Psoas muscle (tissue), 7 donors: ENCODE measurements at regions not wholly inside any gene's neighbourhood (a gene's known extent, or its start where the extent isn't known, plus 50 kb on each side); places are given as distances from the start of the nearest gene placed in this dataset.

Source experiments
- ATAC-seq, 4 donors: fragments of 200-7000 bp; cut with Tn5 transposase; one replicate each; pipeline ENCODE4 v1.9.1; 2020; ENCODE audit warnings: moderate library complexity in 3 of 4, mild to moderate bottlenecking in 2 of 4
- DNase-seq, 2 donors: peaks; one replicate each; pipeline ENCODE4 v3.0.0-alpha.2; 2020
- H3K27ac ChIP-seq: fragments of 200-600 bp; one replicate; pipeline ENCODE4 v1.8.0; 2022
- H3K27me3 ChIP-seq, 3 donors: fragments of 200-600 bp in 1 of 3; one replicate each; pipeline versions ENCODE4 v1.6.1 to v1.8.0; 2013 to 2022; ENCODE audit warnings: low read length in 2 of 3, mild to moderate bottlenecking in 2 of 3, moderate library complexity in 1 of 3; ENCODE audit not compliant: insufficient read depth in 3 of 3
- H3K36me3 ChIP-seq, 2 donors: fragments of 200-600 bp in 1 of 2; one replicate each; pipeline versions ENCODE4 v1.6.1 to v1.8.0; 2013 to 2022; ENCODE audit warnings: low read depth in 1 of 2, mild to moderate bottlenecking in 1 of 2, moderate library complexity in 1 of 2; ENCODE audit not compliant: insufficient read depth in 1 of 2
- H3K4me1 ChIP-seq: fragments of 200-600 bp; one replicate; pipeline ENCODE4 v1.8.0; 2022
- H3K4me3 ChIP-seq: fragments of 200-600 bp; one replicate; pipeline ENCODE4 v1.8.0; 2022; ENCODE audit warnings: mild to moderate bottlenecking
- H3K9me3 ChIP-seq: fragments of 200-600 bp; one replicate; pipeline ENCODE4 v1.8.0; 2022
- CTCF ChIP-seq: fragments of 200-600 bp; IDR thresholded peaks from one replicate; pipeline ENCODE4 v1.8.0; 2022; ENCODE audit warnings: antibody characterized with exemption
- WGBS, 3 donors: extraction: QIAGEN DNeasy Blood & Tissue Kit; methylation state at CpG; one replicate each; pipeline versions ENCODE4 v1.1.6 to v1.1.7; 2013; 5-methylcytosine and 5-hydroxymethylcytosine counted together
- intact Hi-C, 2 donors: fragments of 100-400 bp; cut with DNase I; formaldehyde crosslinking; loops; one replicate each; pipeline versions ENCODE4 v1.11.0 to v1.14.2; 2022
- donor health status: healthy with polysubstance abuse.
- donor health status: DM: no; HTN: no; CAD: no; lungs with moderate emphysema.
- donor health status: Bipolar disorder and iron deficiency.
- donor health status: healthy.
- donor health status: DM: yes; HTN: yes; CAD: no.
- donor health status: DM: no; HTN: no; CAD: no.
- donor health status: DM: yes; HTN: yes; CAD: no.

GRCh38 chr15:69712991-69713390, 260.4 kb downstream of the RPLP1 start:
- WGBS, 3 donors, result 84 to 89% (median 86%) methylated on average over 2 of the region's 2 CpGs
- H3K27ac ChIP-seq, result no peak overlapping the region

GRCh38 chr15:69713726-69714559, 261.3 kb downstream of the RPLP1 start:
- Histone ChIP-seq H3K27me3 (no peaks in the 10 kb centered on the region), H3K9me3 (no peaks in the 10 kb centered on the region), H3K4me3 (no peak overlapping the region), H3K36me3 (no peaks in the 10 kb centered on the region), H3K4me1 (no peaks in the 10 kb centered on the region), H3K27ac (no peak overlapping the region)
- no peak for DNase-seq
- no peak for TF ChIP-seq CTCF
- intact Hi-C loops, result no loop called here
- no peak for ATAC-seq
- 84 to 87% (median 87%) methylated on average over 9 of the region's 9 CpGs for WGBS, 3 donors

More at GRCh38 chr15:69712991-69713390, 260.4 kb downstream of the RPLP1 start:
- Histone ChIP-seq H3K4me3 (no peak overlapping the region), H3K4me1 (no peaks in the 10 kb centered on the region), H3K36me3 (no peaks in the 10 kb centered on the region), H3K9me3 (peaks cover 3% of the 10 kb centered on the region), H3K27me3 (no peaks in the 10 kb centered on the region)
- intact Hi-C loops, result no loop called here
- ATAC-seq (no peak), DNase-seq (no peak)
- no peak for TF ChIP-seq CTCF

DNA sequence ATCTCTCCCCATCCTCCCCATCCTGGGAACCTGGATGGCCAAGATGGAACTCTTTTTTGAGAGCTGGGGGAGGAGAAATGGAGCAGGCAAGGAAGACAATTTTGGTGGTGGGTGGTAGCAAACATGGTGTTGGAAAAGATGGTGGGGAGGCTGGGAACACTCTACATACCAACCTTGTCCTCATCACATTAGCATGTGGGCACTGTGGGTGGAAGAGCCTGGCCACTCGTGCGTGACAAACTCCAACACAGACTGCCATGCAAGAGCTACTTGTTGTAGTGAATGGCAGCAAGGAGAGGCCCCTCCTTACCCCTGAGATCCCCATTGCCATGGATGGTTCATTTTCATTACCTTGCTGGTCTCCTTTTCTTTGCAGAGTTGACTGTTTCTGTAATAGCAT, 262.6 kb downstream of the RPLP1 start:
- whole genome bisulfite sequencing, 3 donors, result 43 to 85% (median 65%) methylated on average over 2 of the region's 2 CpGs
- DNase-seq (no peak), ATAC-seq (no peak)
- Histone ChIP-seq H3K4me1 (no peaks in the 10 kb centered on the region), H3K36me3 (no peaks in the 10 kb centered on the region), H3K9me3 (no peaks in the 10 kb centered on the region), H3K27ac (no peak overlapping the region), H3K4me3 (no peak overlapping the region), H3K27me3 (no peaks in the 10 kb centered on the region)
- no peak for TF ChIP-seq CTCF
- intact Hi-C loops, result no loop called here

DNA sequence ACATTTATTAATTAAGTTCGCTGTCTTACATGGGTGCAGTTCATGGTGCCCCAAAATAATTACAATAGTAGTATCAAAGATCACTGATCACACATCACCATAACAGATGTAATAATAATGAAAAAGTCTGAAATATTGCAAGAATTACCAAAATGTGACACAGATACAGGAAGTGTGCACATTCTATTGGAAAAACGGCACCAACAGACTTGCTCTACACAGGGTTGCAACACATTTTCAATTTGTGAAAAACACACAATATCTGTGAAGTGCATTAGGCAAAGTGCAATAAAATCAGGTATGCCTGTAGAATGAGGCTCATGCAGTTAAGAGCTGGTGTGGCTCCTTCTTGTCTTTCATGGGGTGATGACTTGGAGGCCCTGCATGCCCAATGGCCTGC, 265.8 kb downstream of the RPLP1 start:
- Histone ChIP-seq H3K27me3 (no peaks in the 10 kb centered on the region), H3K4me3 (no peak overlapping the region), H3K4me1 (peaks cover 4% of the 10 kb centered on the region), H3K27ac (no peak overlapping the region), H3K36me3 (no peaks in the 10 kb centered on the region), H3K9me3 (no peaks in the 10 kb centered on the region)
- DNase-seq, result no peak
- ATAC-seq, result no peak
- 87 to 94% (median 94%) methylated on average over 2 of the region's 2 CpGs for WGBS, 3 donors
- intact Hi-C loops, result no loop called here
- no peak for TF ChIP-seq CTCF

GRCh38 chr15:69718916-69719315, 266.3 kb downstream of the RPLP1 start:
- TF ChIP-seq CTCF, result no peak
- intact Hi-C loops, result no loop called here
- 60 to 73% (median 63%) methylated on average over 4 of the region's 4 CpGs for WGBS, 3 donors
- Histone ChIP-seq H3K36me3 (no peaks in the 10 kb centered on the region), H3K27me3 (no peaks in the 10 kb centered on the region), H3K27ac (no peak overlapping the region), H3K4me3 (no peak overlapping the region), H3K9me3 (no peaks in the 10 kb centered on the region), H3K4me1 (peaks cover 9% of the 10 kb centered on the region)
- ATAC-seq, result peak in 1 of 4 donors; percentile 32
- no peak for DNase-seq
